H9 (cell line): ENCODE measurements at regions not wholly inside any gene's neighbourhood (a gene's known extent, or its start where the extent isn't known, plus 50 kb on each side); places are given as distances from the start of the nearest gene placed in this dataset.
A peak's percentile ranks its signal among the peaks of the same experiment; 100 is the strongest.

Experiments used
- DNase-seq: peaks from one replicate; pipeline ENCODE4 v3.0.0-alpha.2; 2017
- H2AFZ ChIP-seq: one replicate; pipeline ENCODE4 v1.6.1; 2013; ENCODE audit warnings: mild to moderate bottlenecking, low read length, control low read depth, moderate library complexity
- H2AK5ac ChIP-seq: 2 replicates; pipeline ENCODE4 v1.6.1; 2013; ENCODE audit warnings: low read length, control low read depth, mixed read lengths; ENCODE audit not compliant: insufficient read length
- H2BK120ac ChIP-seq: one replicate; pipeline ENCODE4 v1.6.1; 2013; ENCODE audit warnings: low read depth, mild to moderate bottlenecking, low read length, control low read depth, inconsistent platforms; ENCODE audit not compliant: poor library complexity, severe bottlenecking
- H2BK12ac ChIP-seq: 2 replicates; pipeline ENCODE4 v1.6.1; 2013; ENCODE audit warnings: low read length, control low read depth, mixed read lengths, low read depth; ENCODE audit not compliant: insufficient read length
- H2BK15ac ChIP-seq: 2 replicates; pipeline ENCODE4 v1.6.1; 2013; ENCODE audit warnings: low read depth, low read length, control low read depth
- H2BK20ac ChIP-seq: one replicate; pipeline ENCODE4 v1.6.1; 2013; ENCODE audit warnings: low read depth, mild to moderate bottlenecking, low read length, control low read depth, inconsistent platforms; ENCODE audit not compliant: poor library complexity, severe bottlenecking
- H2BK5ac ChIP-seq: 2 replicates; pipeline ENCODE4 v1.6.1; 2013; ENCODE audit warnings: low read length, control low read depth, mixed read lengths; ENCODE audit not compliant: insufficient read length
- H3K14ac ChIP-seq: 2 replicates; pipeline ENCODE4 v1.6.1; 2013; ENCODE audit warnings: low read length, control low read depth; ENCODE audit not compliant: insufficient read depth
- H3K18ac ChIP-seq: 2 replicates; pipeline ENCODE4 v1.6.1; 2013; ENCODE audit warnings: low read depth, mild to moderate bottlenecking, mixed read lengths, low read length, control low read depth; ENCODE audit not compliant: insufficient read length
- H3K23ac ChIP-seq: 2 replicates; pipeline ENCODE4 v1.6.1; 2013; ENCODE audit warnings: low read length, control low read depth, mixed read lengths, low read depth; ENCODE audit not compliant: insufficient read length
- H3K23me2 ChIP-seq: 2 replicates; pipeline ENCODE4 v1.6.1; 2013; ENCODE audit warnings: low read depth, mild to moderate bottlenecking, mixed read lengths, low read length, control low read depth; ENCODE audit not compliant: insufficient read length, poor library complexity, severe bottlenecking
- H3K27ac ChIP-seq: 2 replicates; pipeline ENCODE4 v1.5.1; 2013; ENCODE audit warnings: low read length, control low read depth, mixed read lengths, low read depth; ENCODE audit not compliant: insufficient read length
- H3K27me3 ChIP-seq: 2 replicates; pipeline ENCODE4 v1.6.1; 2013; ENCODE audit warnings: low read length, control low read depth, inconsistent platforms; ENCODE audit not compliant: insufficient read depth
- H3K4ac ChIP-seq: 2 replicates; pipeline ENCODE4 v1.6.1; 2013; ENCODE audit warnings: low read depth, mild to moderate bottlenecking, control low read depth, inconsistent platforms, low read length, moderate library complexity
- H3K4me1 ChIP-seq: 2 replicates; pipeline ENCODE4 v1.6.1; 2013; ENCODE audit warnings: low read length, control low read depth, inconsistent platforms; ENCODE audit not compliant: insufficient read depth
- H3K4me2 ChIP-seq: 2 replicates; pipeline ENCODE4 v1.6.1; 2013; ENCODE audit warnings: low read length, control low read depth, mixed read lengths; ENCODE audit not compliant: insufficient read length, insufficient read depth
- H3K56ac ChIP-seq: 2 replicates; pipeline ENCODE4 v1.6.1; 2013; ENCODE audit warnings: low read depth, mild to moderate bottlenecking, mixed read lengths, low read length, control low read depth; ENCODE audit not compliant: insufficient read length
- H3K79me1 ChIP-seq: 2 replicates; pipeline ENCODE4 v1.6.1; 2013; ENCODE audit warnings: low read depth, mild to moderate bottlenecking, moderate library complexity, low read length, control low read depth, inconsistent platforms; ENCODE audit not compliant: insufficient read depth, poor library complexity, severe bottlenecking
- H3K79me2 ChIP-seq: 2 replicates; pipeline ENCODE4 v1.6.1; 2013; ENCODE audit warnings: low read length, control low read depth, inconsistent platforms; ENCODE audit not compliant: insufficient read depth
- H3K9ac ChIP-seq: 2 replicates; pipeline ENCODE4 v1.6.1; 2013; ENCODE audit warnings: low read length, control low read depth, mixed read lengths; ENCODE audit not compliant: insufficient read length; ENCODE audit errors: extremely low read depth
- H3K9me3 ChIP-seq: one replicate; pipeline ENCODE4 v1.6.1; 2013; ENCODE audit warnings: low read depth, low read length, inconsistent platforms; ENCODE audit not compliant: control insufficient read depth
- H3T11ph ChIP-seq: one replicate; pipeline ENCODE4 v1.6.1; 2013; ENCODE audit warnings: mild to moderate bottlenecking, low read length, control low read depth, inconsistent platforms
- H4K20me1 ChIP-seq: one replicate; pipeline ENCODE4 v1.6.1; 2013; ENCODE audit not compliant: control insufficient read depth, insufficient read length, insufficient read depth
- H4K5ac ChIP-seq: 2 replicates; pipeline ENCODE4 v1.6.1; 2013; ENCODE audit warnings: low read depth, mild to moderate bottlenecking, mixed read lengths, low read length, control low read depth; ENCODE audit not compliant: insufficient read length
- H4K8ac ChIP-seq: replicated peaks from 2 replicates; pipeline ENCODE4 v1.6.1; 2013; ENCODE audit warnings: low read length, control low read depth, mixed read lengths, low read depth; ENCODE audit not compliant: insufficient read length
- H4K91ac ChIP-seq: 2 replicates; pipeline ENCODE4 v1.6.1; 2013; ENCODE audit warnings: low read depth, mild to moderate bottlenecking, moderate library complexity, mixed read lengths, low read length, control low read depth; ENCODE audit not compliant: insufficient read length
- H3K27ac Mint-ChIP-seq, 3 experiments: 2 replicates in 2 of 3; 3 replicates in 1 of 3; pipeline ENCODE4 v1.8.0; 2020 to 2021; ENCODE audit warnings: mixed read lengths in 3 of 3, mild to moderate bottlenecking in 1 of 3, moderate library complexity in 1 of 3
- H3K27me3 Mint-ChIP-seq: 2 replicates; pipeline ENCODE4 v1.8.0; 2021; ENCODE audit warnings: low read depth, mild to moderate bottlenecking, moderate library complexity, mixed read lengths
- H3K36me3 Mint-ChIP-seq, 3 experiments: 2 replicates in 2 of 3; 3 replicates in 1 of 3; pipeline ENCODE4 v1.8.0; 2020 to 2021; ENCODE audit warnings: low read depth in 3 of 3, mixed read lengths in 3 of 3; ENCODE audit not compliant: insufficient read depth in 1 of 3
- H3K4me1 Mint-ChIP-seq, 2 experiments: 2 replicates each; pipeline ENCODE4 v1.8.0; 2020; ENCODE audit warnings: mixed read lengths in 2 of 2
- H3K4me3 Mint-ChIP-seq, 2 experiments: 2 replicates in 1 of 2; 3 replicates in 1 of 2; pipeline ENCODE4 v1.8.0; 2020 to 2021; ENCODE audit warnings: mild to moderate bottlenecking in 2 of 2, mixed read lengths in 2 of 2, moderate library complexity in 1 of 2
- H3K9me3 Mint-ChIP-seq, 2 experiments: 2 replicates in 1 of 2; 3 replicates in 1 of 2; pipeline ENCODE4 v1.8.0; 2020; ENCODE audit warnings: mild to moderate bottlenecking in 2 of 2, mixed read lengths in 2 of 2, moderate library complexity in 1 of 2
- WGBS: extraction: QIAGEN DNeasy Blood & Tissue Kit; methylation state at CpG from one replicate; pipeline ENCODE4 v1.1.7; 2013; ENCODE audit warnings: missing lambda C conversion rate, low lambda C conversion rate, mixed read lengths; ENCODE audit not compliant: insufficient read length; ENCODE audit errors: extremely low coverage; 5-methylcytosine and 5-hydroxymethylcytosine counted together
- TF ChIP-seq, protein P1 (sequence below): fragments of 200-600 bp; sonication (generic); conservative IDR thresholded peaks from 3 replicates; pipeline ENCODE4 v1.8.0; 2021; ENCODE audit warnings: antibody characterized with exemption, mild to moderate bottlenecking

DNA sequence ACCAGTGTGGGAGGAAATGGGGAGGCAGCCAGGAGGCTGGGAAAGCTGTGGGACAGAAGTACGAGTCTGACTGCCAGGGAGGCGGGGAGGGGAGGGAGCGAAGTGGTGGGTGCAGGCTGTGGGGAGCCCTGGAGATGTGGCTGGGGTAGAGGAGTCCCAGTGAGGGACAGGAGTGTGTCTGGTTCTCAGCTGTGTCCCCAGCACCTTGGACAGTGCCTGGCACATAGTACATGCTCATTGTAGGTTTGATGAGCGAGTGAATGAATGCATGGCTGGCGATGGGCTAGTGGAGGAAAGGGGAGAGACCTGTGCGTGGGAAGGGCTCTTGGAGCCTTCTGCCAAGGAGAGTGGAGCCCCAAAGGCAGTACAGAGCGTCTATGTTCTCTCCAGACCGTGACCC, 104.1 kb downstream of the SIK1 start:
- H3K23ac ChIP-seq, result no peak overlapping the region
- Mint-ChIP-seq H3K9me3 (peaks cover 5 to 14% of the 10 kb centered on the region in 2 experiments; a peak in 3 of 5 replicates), H3K27ac (0 out of 7 replicates have a peak overlapping the region, but pooled peaks of 1 of the 3 experiments have one; percentile 15), H3K4me3 (no peak overlapping the region), H3K4me1 (peaks cover 4 to 9% of the 10 kb centered on the region in 2 experiments; a peak in 3 of 4 replicates), H3K36me3 (peaks cover 0 to 10% (median 0%) of the 10 kb centered on the region in 3 experiments; a peak in 2 of 7 replicates), H3K27me3 (no peaks in the 10 kb centered on the region; the same call in 1 of the 2 replicates)
- TF ChIP-seq, protein P1, sequence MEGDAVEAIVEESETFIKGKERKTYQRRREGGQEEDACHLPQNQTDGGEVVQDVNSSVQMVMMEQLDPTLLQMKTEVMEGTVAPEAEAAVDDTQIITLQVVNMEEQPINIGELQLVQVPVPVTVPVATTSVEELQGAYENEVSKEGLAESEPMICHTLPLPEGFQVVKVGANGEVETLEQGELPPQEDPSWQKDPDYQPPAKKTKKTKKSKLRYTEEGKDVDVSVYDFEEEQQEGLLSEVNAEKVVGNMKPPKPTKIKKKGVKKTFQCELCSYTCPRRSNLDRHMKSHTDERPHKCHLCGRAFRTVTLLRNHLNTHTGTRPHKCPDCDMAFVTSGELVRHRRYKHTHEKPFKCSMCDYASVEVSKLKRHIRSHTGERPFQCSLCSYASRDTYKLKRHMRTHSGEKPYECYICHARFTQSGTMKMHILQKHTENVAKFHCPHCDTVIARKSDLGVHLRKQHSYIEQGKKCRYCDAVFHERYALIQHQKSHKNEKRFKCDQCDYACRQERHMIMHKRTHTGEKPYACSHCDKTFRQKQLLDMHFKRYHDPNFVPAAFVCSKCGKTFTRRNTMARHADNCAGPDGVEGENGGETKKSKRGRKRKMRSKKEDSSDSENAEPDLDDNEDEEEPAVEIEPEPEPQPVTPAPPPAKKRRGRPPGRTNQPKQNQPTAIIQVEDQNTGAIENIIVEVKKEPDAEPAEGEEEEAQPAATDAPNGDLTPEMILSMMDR, result no peak
- H3K56ac ChIP-seq, result no peak overlapping the region
- no peaks in the 10 kb centered on the region for H4K20me1 ChIP-seq
- H3K9me3 ChIP-seq, result no peaks in the 10 kb centered on the region
- no peak overlapping the region for H3K27ac ChIP-seq
- H4K8ac ChIP-seq, result no peak overlapping the region
- no CpG with 5 or more reads among the region's 8 CpGs for WGBS
- no peak overlapping the region for H4K5ac ChIP-seq
- H3K14ac ChIP-seq, result no peak overlapping the region
- no peak overlapping the region for H2AK5ac ChIP-seq
- no peak overlapping the region for H2BK5ac ChIP-seq
- no peak overlapping the region for H2AFZ ChIP-seq
- no peaks in the 10 kb centered on the region for H3K79me2 ChIP-seq
- no peak overlapping the region for H2BK120ac ChIP-seq
- no peak overlapping the region for H3K18ac ChIP-seq
- no peak overlapping the region for H3K9ac ChIP-seq
- H2BK15ac ChIP-seq, result no peak overlapping the region
- no peak overlapping the region for H2BK20ac ChIP-seq
- no peak overlapping the region for H2BK12ac ChIP-seq
- H3K4ac ChIP-seq, result no peak overlapping the region
- no peaks in the 10 kb centered on the region for H3K79me1 ChIP-seq
- no peaks in the 10 kb centered on the region for H3K27me3 ChIP-seq
- no peaks in the 10 kb centered on the region for H3K4me1 ChIP-seq
- H3K23me2 ChIP-seq, result no peaks in the 10 kb centered on the region
- H4K91ac ChIP-seq, result no peak overlapping the region
- no peak overlapping the region for H3T11ph ChIP-seq
- H3K4me2 ChIP-seq, result no peak overlapping the region
- no peak for DNase-seq
